Muscle layer of duodenum (tissue), 2 donors: ENCODE measurements at regions not wholly inside any gene's neighbourhood (a gene's known extent, or its start where the extent isn't known, plus 50 kb on each side); places are given as distances from the start of the nearest gene placed in this dataset.

Source experiments
- H3K27ac ChIP-seq: one replicate; pipeline ENCODE4 v1.7.0; 2013; ENCODE audit warnings: mild to moderate bottlenecking, low read length
- H3K27me3 ChIP-seq: one replicate; pipeline ENCODE4 v1.7.0; 2013; ENCODE audit warnings: low read depth, mild to moderate bottlenecking, control low read depth, low read length
- H3K36me3 ChIP-seq, 2 donors: one replicate each; pipeline ENCODE4 v1.7.0; 2013; ENCODE audit warnings: low read length in 2 of 2, control low read depth in 1 of 2, mild to moderate bottlenecking in 1 of 2; ENCODE audit not compliant: insufficient read depth in 2 of 2, control insufficient read depth in 1 of 2
- H3K4me1 ChIP-seq, 2 donors: one replicate each; pipeline ENCODE4 v1.7.0; 2013; ENCODE audit warnings: low read length in 2 of 2, mild to moderate bottlenecking in 2 of 2, control low read depth in 1 of 2, moderate library complexity in 1 of 2; ENCODE audit not compliant: insufficient read depth in 2 of 2, control insufficient read depth in 1 of 2
- H3K4me3 ChIP-seq, 2 donors: one replicate each; pipeline ENCODE4 v1.7.0; 2013; ENCODE audit warnings: low read length in 2 of 2, low read depth in 1 of 2, mild to moderate bottlenecking in 1 of 2
- H3K9me3 ChIP-seq, 2 donors: one replicate each; pipeline ENCODE4 v1.7.0; 2013; ENCODE audit warnings: low read length in 2 of 2, control low read depth in 1 of 2, mild to moderate bottlenecking in 1 of 2; ENCODE audit not compliant: control insufficient read depth in 1 of 2
- donor health status: healthy.

GRCh38 chr9:82539856-82540579 lies 522.9 kb downstream of the RASEF start:
- H3K27me3 ChIP-seq, result no peaks in the 10 kb centered on the region
- H3K27ac ChIP-seq, result no peak overlapping the region
- H3K9me3 ChIP-seq, result no peaks in the 10 kb centered on the region
- H3K4me3 ChIP-seq, result no peak overlapping the region
- no peaks in the 10 kb centered on the region for H3K36me3 ChIP-seq
- H3K4me1 ChIP-seq, result peaks cover 0 to 4% of the 10 kb centered on the region in 2 donors

- H3K4me1 ChIP-seq, result no peaks in the 10 kb centered on the region
- H3K4me3 ChIP-seq, result no peak overlapping the region
- H3K9me3 ChIP-seq, result no peaks in the 10 kb centered on the region
- no peaks in the 10 kb centered on the region for H3K36me3 ChIP-seq
- H3K27me3 ChIP-seq, result no peaks in the 10 kb centered on the region
- no peak overlapping the region for H3K27ac ChIP-seq
These were observed 519.2 kb downstream of the RASEF start for GRCh38 chr9:82543726-82544125.

- Histone ChIP-seq H3K27me3 (no peaks in the 10 kb centered on the region), H3K36me3 (no peaks in the 10 kb centered on the region), H3K27ac (no peak overlapping the region), H3K4me1 (no peaks in the 10 kb centered on the region), H3K9me3 (no peaks in the 10 kb centered on the region), H3K4me3 (no peak overlapping the region)
These were observed 516.8 kb downstream of the RASEF start for GRCh38 chr9:82546136-82546535.

- H3K27me3 ChIP-seq, result no peaks in the 10 kb centered on the region
- H3K27ac ChIP-seq, result no peak overlapping the region
- no peaks in the 10 kb centered on the region for H3K9me3 ChIP-seq
- no peak overlapping the region for H3K4me3 ChIP-seq
- no peaks in the 10 kb centered on the region for H3K4me1 ChIP-seq
- H3K36me3 ChIP-seq, result no peaks in the 10 kb centered on the region
These were observed 514.9 kb downstream of the RASEF start for GRCh38 chr9:82547995-82548394.

- H3K4me1 ChIP-seq, result no peaks in the 10 kb centered on the region
- no peak overlapping the region for H3K27ac ChIP-seq
- H3K9me3 ChIP-seq, result no peaks in the 10 kb centered on the region
- no peak overlapping the region for H3K4me3 ChIP-seq
- no peaks in the 10 kb centered on the region for H3K27me3 ChIP-seq
- H3K36me3 ChIP-seq, result no peaks in the 10 kb centered on the region
These were observed 513.6 kb downstream of the RASEF start for GRCh38 chr9:82549174-82549821.

- H3K4me1 ChIP-seq, result peaks cover 0 to 4% of the 10 kb centered on the region in 2 donors
- no peak overlapping the region for H3K4me3 ChIP-seq
- H3K36me3 ChIP-seq, result no peaks in the 10 kb centered on the region
- H3K27me3 ChIP-seq, result no peaks in the 10 kb centered on the region
- H3K27ac ChIP-seq, result no peak overlapping the region
- no peaks in the 10 kb centered on the region for H3K9me3 ChIP-seq
These were observed 510.2 kb downstream of the RASEF start for GRCh38 chr9:82552784-82553183.

- H3K27me3 ChIP-seq, result no peaks in the 10 kb centered on the region
- no peak overlapping the region for H3K27ac ChIP-seq
- no peak overlapping the region for H3K4me3 ChIP-seq
- no peaks in the 10 kb centered on the region for H3K36me3 ChIP-seq
- peaks cover 0 to 4% of the 10 kb centered on the region in 2 donors for H3K4me1 ChIP-seq
- H3K9me3 ChIP-seq, result no peaks in the 10 kb centered on the region
These were observed 509.1 kb downstream of the RASEF start for GRCh38 chr9:82553654-82554366.

- no peaks in the 10 kb centered on the region for H3K9me3 ChIP-seq
- H3K27me3 ChIP-seq, result no peaks in the 10 kb centered on the region
- peaks cover 0 to 4% of the 10 kb centered on the region in 2 donors for H3K4me1 ChIP-seq
- H3K36me3 ChIP-seq, result no peaks in the 10 kb centered on the region
- no peak overlapping the region for H3K4me3 ChIP-seq
- no peak overlapping the region for H3K27ac ChIP-seq
These were observed 508.6 kb downstream of the RASEF start for GRCh38 chr9:82554381-82554780.

- H3K9me3 ChIP-seq, result no peaks in the 10 kb centered on the region
- H3K4me1 ChIP-seq, result peaks cover 0 to 4% of the 10 kb centered on the region in 2 donors
- H3K4me3 ChIP-seq, result no peak overlapping the region
- no peaks in the 10 kb centered on the region for H3K36me3 ChIP-seq
- H3K27me3 ChIP-seq, result no peaks in the 10 kb centered on the region
- H3K27ac ChIP-seq, result no peak overlapping the region
These were observed 507.9 kb downstream of the RASEF start for GRCh38 chr9:82555031-82555430.

GRCh38 chr9:82555431-82556051 lies 507.4 kb downstream of the RASEF start:
- H3K4me3 ChIP-seq, result no peak overlapping the region
- H3K9me3 ChIP-seq, result no peaks in the 10 kb centered on the region
- no peak overlapping the region for H3K27ac ChIP-seq
- peaks cover 0 to 4% of the 10 kb centered on the region in 2 donors for H3K4me1 ChIP-seq
- H3K27me3 ChIP-seq, result no peaks in the 10 kb centered on the region
- no peaks in the 10 kb centered on the region for H3K36me3 ChIP-seq

- Histone ChIP-seq H3K4me1 (peaks cover 0 to 4% of the 10 kb centered on the region in 2 donors), H3K27me3 (no peaks in the 10 kb centered on the region), H3K9me3 (no peaks in the 10 kb centered on the region), H3K27ac (no peak overlapping the region), H3K4me3 (no peak overlapping the region), H3K36me3 (no peaks in the 10 kb centered on the region)
These were observed 504.6 kb downstream of the RASEF start for GRCh38 chr9:82558346-82558745.
